ENCODE measurements at regions not wholly inside any gene's neighbourhood (a gene's known extent, or its start where the extent isn't known, plus 50 kb on each side); places are given as distances from the start of the nearest gene placed in this dataset.

GRCh38 chr18:55041366-55041765 is 82.1 kb upstream of the CCDC68 start:
- Histone ChIP-seq H3K4me3 (replicated peaks; ENCODE audit: insufficient read depth, low read length) (no peak overlapping the region), H3K27me3 (ENCODE audit: insufficient read depth, poor library complexity, severe bottlenecking) (peaks cover 4% of the 10 kb centered on the region), H3K27ac (replicated peaks) (no peak overlapping the region)
- TF ChIP-seq SPI1 (IDR thresholded peaks at IDR 0.05; ENCODE audit: borderline replicate concordance, low read depth) (no peak), POLR2AphosphoS5 (IDR thresholded peaks at IDR 0.05; ENCODE audit: low read depth) (no peak), REST (IDR thresholded peaks at IDR 0.05; ENCODE audit: insufficient replicate concordance, low read depth) (no peak), GABPA (IDR thresholded peaks at IDR 0.05; ENCODE audit: low read depth) (no peak), CTCF (IDR thresholded peaks at IDR 0.05; ENCODE audit: insufficient read depth, low read length) (no peak)
- no peak for DNase-seq (ENCODE audit: low read depth in 1 of 2, low spot score in 1 of 2)

- Histone ChIP-seq H3K4me3 (replicated peaks; ENCODE audit: insufficient read depth, low read length) (no peak overlapping the region), H3K27ac (replicated peaks) (no peak overlapping the region), H3K27me3 (ENCODE audit: insufficient read depth, poor library complexity, severe bottlenecking) (peaks cover 4% of the 10 kb centered on the region)
- no peak for DNase-seq (ENCODE audit: low read depth in 1 of 2, low spot score in 1 of 2)
- TF ChIP-seq REST (IDR thresholded peaks at IDR 0.05; ENCODE audit: insufficient replicate concordance, low read depth) (no peak), CTCF (IDR thresholded peaks at IDR 0.05; ENCODE audit: insufficient read depth, low read length) (no peak), POLR2AphosphoS5 (IDR thresholded peaks at IDR 0.05; ENCODE audit: low read depth) (no peak), SPI1 (IDR thresholded peaks at IDR 0.05; ENCODE audit: borderline replicate concordance, low read depth) (no peak), GABPA (IDR thresholded peaks at IDR 0.05; ENCODE audit: low read depth) (no peak)
These were observed 78.9 kb upstream of the CCDC68 start for GRCh38 chr18:55038162-55038561.

- no peak for DNase-seq (ENCODE audit: low read depth in 1 of 2, low spot score in 1 of 2)
- TF ChIP-seq GABPA (IDR thresholded peaks at IDR 0.05; ENCODE audit: low read depth) (no peak), SPI1 (IDR thresholded peaks at IDR 0.05; ENCODE audit: borderline replicate concordance, low read depth) (no peak)
- no peak overlapping the region for H3K27ac ChIP-seq (replicated peaks)
- no peaks in the 10 kb centered on the region for H3K27me3 ChIP-seq (ENCODE audit: insufficient read depth, poor library complexity, severe bottlenecking)
- no peak overlapping the region for H3K4me3 ChIP-seq (replicated peaks; ENCODE audit: insufficient read depth, low read length)
These were observed 75.5 kb upstream of the CCDC68 start for GRCh38 chr18:55034742-55035141.

GRCh38 chr18:55031979-55032378 is 72.7 kb upstream of the CCDC68 start:
- TF ChIP-seq SPI1 (IDR thresholded peaks at IDR 0.05; ENCODE audit: borderline replicate concordance, low read depth) = no peak
- no peak for TF ChIP-seq CTCF (IDR thresholded peaks at IDR 0.05; ENCODE audit: insufficient read depth, low read length)
- no peak for TF ChIP-seq GABPA (IDR thresholded peaks at IDR 0.05; ENCODE audit: low read depth)
- TF ChIP-seq POLR2AphosphoS5 (IDR thresholded peaks at IDR 0.05; ENCODE audit: low read depth) = no peak
- TF ChIP-seq REST (IDR thresholded peaks at IDR 0.05; ENCODE audit: insufficient replicate concordance, low read depth) = no peak
- Histone ChIP-seq H3K27ac (replicated peaks) (no peak overlapping the region), H3K27me3 (ENCODE audit: insufficient read depth, poor library complexity, severe bottlenecking) (no peaks in the 10 kb centered on the region), H3K4me3 (replicated peaks; ENCODE audit: insufficient read depth, low read length) (no peak overlapping the region)
- no peak for DNase-seq (ENCODE audit: low read depth in 1 of 2, low spot score in 1 of 2)
